ENCODE measurements at regions not wholly inside any gene's neighbourhood (a gene's known extent, or its start where the extent isn't known, plus 50 kb on each side); places are given as distances from the start of the nearest gene placed in this dataset.

- no peak for TF ChIP-seq POLR2AphosphoS5 (IDR thresholded peaks at IDR 0.05)
- no peak for TF ChIP-seq CTCF (IDR thresholded peaks at IDR 0.05)
- no peak for TF ChIP-seq POLR2A (IDR thresholded peaks at IDR 0.05)
Observed at GRCh38 chr12:38985961-38986360, 80.6 kb upstream of the CPNE8 start.
